WTC11 (cell line): ENCODE measurements at regions not wholly inside any gene's neighbourhood (a gene's known extent, or its start where the extent isn't known, plus 50 kb on each side); places are given as distances from the start of the nearest gene placed in this dataset.
A peak's percentile ranks its signal among the peaks of the same experiment; 100 is the strongest.
"Not testable (repeated sequence)": the region's sequence is repeated elsewhere in the genome, so short reads cannot be mapped to it uniquely, and the experiment has no call there.

ENCODE experiments used
- ATAC-seq: fragments of 200-7000 bp; cut with Tn5 transposase; 2 replicates; pipeline ENCODE4 v1.10.0; 2021; ENCODE audit warnings: mild to moderate bottlenecking, moderate library complexity
- CTCF ChIA-PET: fragments of 300-600 bp; sonication (Branson Sonifier 250); formaldehyde crosslinking; loops from one replicate; lab custom pipeline; 2021; ENCODE audit warnings: antibody characterized with exemption; lab: Charles Lee
- POLR2A ChIA-PET: fragments of 350-600 bp; sonication (Branson Sonifier 250); formaldehyde crosslinking; loops from one replicate; lab custom pipeline; 2021; ENCODE audit warnings: antibody characterized with exemption; lab: Charles Lee
- DNase-seq: peaks from one replicate; pipeline ENCODE4 v3.0.0; 2021; ENCODE audit warnings: low spot score
- H3K27ac Mint-ChIP-seq: 2 replicates; pipeline ENCODE4 v1.8.0; 2021; ENCODE audit warnings: mixed read lengths
- H3K27me3 Mint-ChIP-seq: 2 replicates; pipeline ENCODE4 v1.8.0; 2021; ENCODE audit warnings: low read depth, mild to moderate bottlenecking, moderate library complexity, mixed read lengths
- H3K36me3 Mint-ChIP-seq: 2 replicates; pipeline ENCODE4 v1.8.0; 2021; ENCODE audit warnings: mixed read lengths
- H3K4me1 Mint-ChIP-seq: 2 replicates; pipeline ENCODE4 v1.8.0; 2022; ENCODE audit warnings: mixed read lengths
- H3K4me3 Mint-ChIP-seq: 2 replicates; pipeline ENCODE4 v1.8.0; 2021; ENCODE audit warnings: mild to moderate bottlenecking, moderate library complexity, mixed read lengths
- H3K9me3 Mint-ChIP-seq: 2 replicates; pipeline ENCODE4 v1.8.0; 2021; ENCODE audit warnings: mixed read lengths
- CBFB ChIP-seq: sonication (generic); formaldehyde crosslinking; IDR thresholded peaks from 2 replicates; pipeline ENCODE4 v1.8.1; 2022; ENCODE audit warnings: mild to moderate bottlenecking, low read depth, missing genetic modification reagents
- HMGA2 ChIP-seq: fragments of 250-450 bp; sonication (Bioruptor Pico); IDR thresholded peaks from 2 replicates; pipeline ENCODE4 v1.4.0; 2021; ENCODE audit warnings: mild to moderate bottlenecking, moderate library complexity
- NR3C1 ChIP-seq: sonication (generic); formaldehyde crosslinking; conservative IDR thresholded peaks from 2 replicates; pipeline ENCODE4 v1.8.1; 2023; ENCODE audit warnings: low read depth, mild to moderate bottlenecking, missing genetic modification reagents
- SMAD3 ChIP-seq: sonication (generic); formaldehyde crosslinking; IDR thresholded peaks from 2 replicates; pipeline ENCODE4 v1.8.0; 2022; ENCODE audit warnings: missing genetic modification reagents, mild to moderate bottlenecking, borderline replicate concordance
- ZNF219 ChIP-seq: sonication (generic); formaldehyde crosslinking; IDR thresholded peaks from 2 replicates; pipeline ENCODE4 v1.8.0; 2023; ENCODE audit warnings: missing genetic modification reagents, mild to moderate bottlenecking, borderline replicate concordance
- ZNF416 ChIP-seq: fragments of 250-450 bp; sonication (Bioruptor Pico); IDR thresholded peaks from 2 replicates; pipeline ENCODE4 v1.9.0; 2021; ENCODE audit warnings: mild to moderate bottlenecking, inconsistent platforms
- TF ChIP-seq, protein P1 (sequence below): sonication (generic); formaldehyde crosslinking; conservative IDR thresholded peaks from 2 replicates; pipeline ENCODE4 v1.8.1; 2023; ENCODE audit warnings: mild to moderate bottlenecking, low read depth, missing genetic modification reagents, moderate library complexity
- TF ChIP-seq, protein P2 (sequence below): sonication (generic); formaldehyde crosslinking; IDR thresholded peaks from 2 replicates; pipeline ENCODE4 v1.8.1; 2023; ENCODE audit warnings: mild to moderate bottlenecking, missing genetic modification reagents, borderline replicate concordance
- TF ChIP-seq, protein P3 (sequence below): sonication (generic); formaldehyde crosslinking; IDR thresholded peaks from 2 replicates; pipeline ENCODE4 v1.8.0; 2023; ENCODE audit warnings: missing genetic modification reagents, mild to moderate bottlenecking, borderline replicate concordance
- TF ChIP-seq, protein P4 (sequence below): sonication (generic); formaldehyde crosslinking; IDR thresholded peaks from 2 replicates; pipeline ENCODE4 v1.8.0; 2022; ENCODE audit warnings: mild to moderate bottlenecking, missing genetic modification reagents
- TF ChIP-seq, protein P5 (sequence below): fragments of 250-450 bp; sonication (Bioruptor Pico); IDR thresholded peaks from 2 replicates; pipeline ENCODE4 v1.9.0; 2021; ENCODE audit warnings: mild to moderate bottlenecking, borderline replicate concordance

DNA sequence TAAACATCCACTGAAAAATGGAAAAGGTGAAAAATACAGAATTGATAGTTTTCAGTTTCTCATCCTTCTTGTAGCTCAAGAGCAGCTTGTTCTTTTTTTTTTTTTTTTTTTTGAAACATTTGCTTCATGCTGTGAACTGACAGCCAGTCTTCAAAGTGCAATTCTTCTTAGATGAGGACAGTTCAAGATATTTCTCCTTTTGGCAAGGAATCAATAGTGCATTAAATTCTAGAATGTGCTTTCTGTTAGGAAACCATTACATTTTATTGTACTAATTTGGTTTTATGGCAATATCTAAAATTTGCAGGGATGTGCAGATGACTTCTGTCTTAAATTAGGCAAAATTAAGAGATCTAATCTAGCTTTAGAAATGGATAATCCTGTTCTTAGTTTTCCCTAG, 969.3 kb upstream of the ACO1 start (continued):
- TF ChIP-seq, protein P1, sequence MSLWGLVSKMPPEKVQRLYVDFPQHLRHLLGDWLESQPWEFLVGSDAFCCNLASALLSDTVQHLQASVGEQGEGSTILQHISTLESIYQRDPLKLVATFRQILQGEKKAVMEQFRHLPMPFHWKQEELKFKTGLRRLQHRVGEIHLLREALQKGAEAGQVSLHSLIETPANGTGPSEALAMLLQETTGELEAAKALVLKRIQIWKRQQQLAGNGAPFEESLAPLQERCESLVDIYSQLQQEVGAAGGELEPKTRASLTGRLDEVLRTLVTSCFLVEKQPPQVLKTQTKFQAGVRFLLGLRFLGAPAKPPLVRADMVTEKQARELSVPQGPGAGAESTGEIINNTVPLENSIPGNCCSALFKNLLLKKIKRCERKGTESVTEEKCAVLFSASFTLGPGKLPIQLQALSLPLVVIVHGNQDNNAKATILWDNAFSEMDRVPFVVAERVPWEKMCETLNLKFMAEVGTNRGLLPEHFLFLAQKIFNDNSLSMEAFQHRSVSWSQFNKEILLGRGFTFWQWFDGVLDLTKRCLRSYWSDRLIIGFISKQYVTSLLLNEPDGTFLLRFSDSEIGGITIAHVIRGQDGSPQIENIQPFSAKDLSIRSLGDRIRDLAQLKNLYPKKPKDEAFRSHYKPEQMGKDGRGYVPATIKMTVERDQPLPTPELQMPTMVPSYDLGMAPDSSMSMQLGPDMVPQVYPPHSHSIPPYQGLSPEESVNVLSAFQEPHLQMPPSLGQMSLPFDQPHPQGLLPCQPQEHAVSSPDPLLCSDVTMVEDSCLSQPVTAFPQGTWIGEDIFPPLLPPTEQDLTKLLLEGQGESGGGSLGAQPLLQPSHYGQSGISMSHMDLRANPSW (CRISPR knock-in tag): no peak
- TF ChIP-seq, protein P2, sequence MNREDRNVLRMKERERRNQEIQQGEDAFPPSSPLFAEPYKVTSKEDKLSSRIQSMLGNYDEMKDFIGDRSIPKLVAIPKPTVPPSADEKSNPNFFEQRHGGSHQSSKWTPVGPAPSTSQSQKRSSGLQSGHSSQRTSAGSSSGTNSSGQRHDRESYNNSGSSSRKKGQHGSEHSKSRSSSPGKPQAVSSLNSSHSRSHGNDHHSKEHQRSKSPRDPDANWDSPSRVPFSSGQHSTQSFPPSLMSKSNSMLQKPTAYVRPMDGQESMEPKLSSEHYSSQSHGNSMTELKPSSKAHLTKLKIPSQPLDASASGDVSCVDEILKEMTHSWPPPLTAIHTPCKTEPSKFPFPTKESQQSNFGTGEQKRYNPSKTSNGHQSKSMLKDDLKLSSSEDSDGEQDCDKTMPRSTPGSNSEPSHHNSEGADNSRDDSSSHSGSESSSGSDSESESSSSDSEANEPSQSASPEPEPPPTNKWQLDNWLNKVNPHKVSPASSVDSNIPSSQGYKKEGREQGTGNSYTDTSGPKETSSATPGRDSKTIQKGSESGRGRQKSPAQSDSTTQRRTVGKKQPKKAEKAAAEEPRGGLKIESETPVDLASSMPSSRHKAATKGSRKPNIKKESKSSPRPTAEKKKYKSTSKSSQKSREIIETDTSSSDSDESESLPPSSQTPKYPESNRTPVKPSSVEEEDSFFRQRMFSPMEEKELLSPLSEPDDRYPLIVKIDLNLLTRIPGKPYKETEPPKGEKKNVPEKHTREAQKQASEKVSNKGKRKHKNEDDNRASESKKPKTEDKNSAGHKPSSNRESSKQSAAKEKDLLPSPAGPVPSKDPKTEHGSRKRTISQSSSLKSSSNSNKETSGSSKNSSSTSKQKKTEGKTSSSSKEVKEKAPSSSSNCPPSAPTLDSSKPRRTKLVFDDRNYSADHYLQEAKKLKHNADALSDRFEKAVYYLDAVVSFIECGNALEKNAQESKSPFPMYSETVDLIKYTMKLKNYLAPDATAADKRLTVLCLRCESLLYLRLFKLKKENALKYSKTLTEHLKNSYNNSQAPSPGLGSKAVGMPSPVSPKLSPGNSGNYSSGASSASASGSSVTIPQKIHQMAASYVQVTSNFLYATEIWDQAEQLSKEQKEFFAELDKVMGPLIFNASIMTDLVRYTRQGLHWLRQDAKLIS: no peak

DNA sequence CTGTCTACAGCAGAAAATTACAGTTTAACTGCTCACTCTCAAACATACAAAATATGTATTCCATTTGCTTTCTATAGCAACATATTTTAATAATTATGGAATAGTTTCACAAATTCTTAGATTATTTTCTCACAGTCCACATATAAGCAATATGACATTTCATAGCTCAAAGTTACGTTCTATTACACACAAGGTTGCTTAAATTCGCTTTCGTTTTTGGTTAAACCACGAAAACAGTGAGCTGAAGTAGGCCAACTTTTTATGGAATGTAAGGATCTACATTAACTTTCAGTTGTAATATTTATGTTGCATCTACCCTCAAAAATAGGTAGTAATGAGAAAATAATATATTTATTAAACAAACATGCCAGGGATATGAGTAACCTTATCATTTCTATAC, 966.0 kb upstream of the ACO1 start:
- DNase-seq: no peak
- TF ChIP-seq, protein P3, sequence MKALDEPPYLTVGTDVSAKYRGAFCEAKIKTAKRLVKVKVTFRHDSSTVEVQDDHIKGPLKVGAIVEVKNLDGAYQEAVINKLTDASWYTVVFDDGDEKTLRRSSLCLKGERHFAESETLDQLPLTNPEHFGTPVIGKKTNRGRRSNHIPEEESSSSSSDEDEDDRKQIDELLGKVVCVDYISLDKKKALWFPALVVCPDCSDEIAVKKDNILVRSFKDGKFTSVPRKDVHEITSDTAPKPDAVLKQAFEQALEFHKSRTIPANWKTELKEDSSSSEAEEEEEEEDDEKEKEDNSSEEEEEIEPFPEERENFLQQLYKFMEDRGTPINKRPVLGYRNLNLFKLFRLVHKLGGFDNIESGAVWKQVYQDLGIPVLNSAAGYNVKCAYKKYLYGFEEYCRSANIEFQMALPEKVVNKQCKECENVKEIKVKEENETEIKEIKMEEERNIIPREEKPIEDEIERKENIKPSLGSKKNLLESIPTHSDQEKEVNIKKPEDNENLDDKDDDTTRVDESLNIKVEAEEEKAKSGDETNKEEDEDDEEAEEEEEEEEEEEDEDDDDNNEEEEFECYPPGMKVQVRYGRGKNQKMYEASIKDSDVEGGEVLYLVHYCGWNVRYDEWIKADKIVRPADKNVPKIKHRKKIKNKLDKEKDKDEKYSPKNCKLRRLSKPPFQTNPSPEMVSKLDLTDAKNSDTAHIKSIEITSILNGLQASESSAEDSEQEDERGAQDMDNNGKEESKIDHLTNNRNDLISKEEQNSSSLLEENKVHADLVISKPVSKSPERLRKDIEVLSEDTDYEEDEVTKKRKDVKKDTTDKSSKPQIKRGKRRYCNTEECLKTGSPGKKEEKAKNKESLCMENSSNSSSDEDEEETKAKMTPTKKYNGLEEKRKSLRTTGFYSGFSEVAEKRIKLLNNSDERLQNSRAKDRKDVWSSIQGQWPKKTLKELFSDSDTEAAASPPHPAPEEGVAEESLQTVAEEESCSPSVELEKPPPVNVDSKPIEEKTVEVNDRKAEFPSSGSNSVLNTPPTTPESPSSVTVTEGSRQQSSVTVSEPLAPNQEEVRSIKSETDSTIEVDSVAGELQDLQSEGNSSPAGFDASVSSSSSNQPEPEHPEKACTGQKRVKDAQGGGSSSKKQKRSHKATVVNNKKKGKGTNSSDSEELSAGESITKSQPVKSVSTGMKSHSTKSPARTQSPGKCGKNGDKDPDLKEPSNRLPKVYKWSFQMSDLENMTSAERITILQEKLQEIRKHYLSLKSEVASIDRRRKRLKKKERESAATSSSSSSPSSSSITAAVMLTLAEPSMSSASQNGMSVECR (CRISPR knock-in tag): no peak
- no peak for TF ChIP-seq HMGA2 (CRISPR knock-in tag)
- TF ChIP-seq, all 79 proteins: peak for 0
- H3K9me3 Mint-ChIP-seq: peaks cover 15% of the 10 kb centered on the region
- H3K4me1 Mint-ChIP-seq: peaks cover 9% of the 10 kb centered on the region
- no peaks in the 10 kb centered on the region for H3K27me3 Mint-ChIP-seq
- POLR2A ChIA-PET: no interaction called here
- H3K4me3 Mint-ChIP-seq: no peak overlapping the region
- no peak for ATAC-seq
- peaks cover 13% of the 10 kb centered on the region for H3K36me3 Mint-ChIP-seq
- H3K27ac Mint-ChIP-seq: no peak overlapping the region
- CTCF ChIA-PET: no interaction called here

DNA sequence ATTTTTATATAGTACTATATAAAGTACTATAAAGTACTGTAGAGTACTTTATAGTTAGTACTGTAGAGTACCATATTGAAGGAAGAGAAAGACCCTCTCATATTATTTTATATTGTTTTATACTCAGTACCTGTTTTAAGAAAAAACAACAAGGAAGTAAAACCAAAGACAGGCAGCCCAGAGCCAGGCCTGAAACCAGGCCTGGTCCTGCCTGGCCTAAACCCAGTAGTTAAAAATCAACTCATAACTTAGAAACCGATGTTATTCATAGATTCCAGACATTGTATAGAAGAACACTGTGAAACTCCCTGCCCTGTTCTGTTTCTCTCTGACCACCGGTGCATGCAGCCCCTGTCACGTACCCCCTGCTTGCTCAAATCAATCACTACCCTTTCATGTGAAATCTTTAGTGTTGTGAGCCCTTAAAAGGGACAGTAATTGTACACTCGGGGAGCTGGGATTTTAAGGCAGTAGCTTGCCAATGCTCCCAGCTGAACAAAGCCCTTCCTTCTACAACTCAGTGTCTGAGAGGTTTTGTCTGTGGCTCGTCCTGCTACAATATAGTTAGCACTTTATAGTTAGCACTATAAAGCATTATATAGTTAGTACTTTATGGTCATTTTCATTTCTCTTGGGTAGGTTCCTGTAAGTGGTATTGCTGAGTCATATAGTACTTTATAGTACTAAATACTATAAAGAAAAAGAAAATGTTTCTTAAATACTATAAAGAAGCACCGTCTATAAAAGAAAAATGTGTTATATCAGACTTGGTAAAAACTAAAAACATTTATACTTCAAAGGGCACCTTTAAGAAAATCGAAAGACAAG, 940.6 kb upstream of the ACO1 start:
- CTCF ChIA-PET, POLR2A ChIA-PET, H3K9me3 Mint-ChIP-seq, H3K4me3 Mint-ChIP-seq, ATAC-seq, H3K36me3 Mint-ChIP-seq, DNase-seq, H3K27me3 Mint-ChIP-seq: not testable (repeated sequence)
- H3K4me1 Mint-ChIP-seq: peaks cover 24% of the 10 kb centered on the region
- 0 out of 2 replicates have a peak overlapping the region, but pooled peaks have one; percentile 70 for H3K27ac Mint-ChIP-seq

DNA sequence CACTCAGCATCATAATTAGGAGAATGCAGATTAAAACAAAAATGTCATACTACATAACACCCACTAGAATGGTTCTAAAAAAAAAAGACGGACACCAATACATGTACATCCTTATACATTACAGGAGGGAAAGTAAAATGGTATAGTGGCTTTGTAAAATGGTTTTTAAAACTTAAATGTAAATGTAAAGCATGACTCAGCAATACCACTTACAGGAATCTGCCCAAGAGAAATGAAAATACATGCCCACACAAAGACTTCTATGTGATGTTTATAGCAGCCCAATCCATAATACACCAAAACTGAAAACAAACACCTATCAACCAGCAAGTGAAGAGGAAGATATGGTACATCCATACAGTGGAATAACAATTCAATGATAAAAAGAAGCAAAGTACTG, 939.1 kb upstream of the ACO1 start:
- CTCF ChIA-PET: no interaction called here
- no peaks in the 10 kb centered on the region for H3K36me3 Mint-ChIP-seq
- no peak for DNase-seq
- peaks cover 10% of the 10 kb centered on the region for H3K4me1 Mint-ChIP-seq
- no peak overlapping the region for H3K4me3 Mint-ChIP-seq
- POLR2A ChIA-PET: no interaction called here
- H3K27ac Mint-ChIP-seq: no peak overlapping the region
- no peaks in the 10 kb centered on the region for H3K27me3 Mint-ChIP-seq
- no peaks in the 10 kb centered on the region for H3K9me3 Mint-ChIP-seq
- no peak for ATAC-seq
- TF ChIP-seq CBFB (no peak), NR3C1 (CRISPR knock-in tag) (no peak), ZNF416 (CRISPR knock-in tag) (no peak), SMAD3 (CRISPR knock-in tag) (no peak), ZNF219 (CRISPR knock-in tag) (no peak)
- TF ChIP-seq, protein P4, sequence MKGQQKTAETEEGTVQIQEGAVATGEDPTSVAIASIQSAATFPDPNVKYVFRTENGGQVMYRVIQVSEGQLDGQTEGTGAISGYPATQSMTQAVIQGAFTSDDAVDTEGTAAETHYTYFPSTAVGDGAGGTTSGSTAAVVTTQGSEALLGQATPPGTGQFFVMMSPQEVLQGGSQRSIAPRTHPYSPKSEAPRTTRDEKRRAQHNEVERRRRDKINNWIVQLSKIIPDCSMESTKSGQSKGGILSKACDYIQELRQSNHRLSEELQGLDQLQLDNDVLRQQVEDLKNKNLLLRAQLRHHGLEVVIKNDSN: no peak
- TF ChIP-seq, protein P5, sequence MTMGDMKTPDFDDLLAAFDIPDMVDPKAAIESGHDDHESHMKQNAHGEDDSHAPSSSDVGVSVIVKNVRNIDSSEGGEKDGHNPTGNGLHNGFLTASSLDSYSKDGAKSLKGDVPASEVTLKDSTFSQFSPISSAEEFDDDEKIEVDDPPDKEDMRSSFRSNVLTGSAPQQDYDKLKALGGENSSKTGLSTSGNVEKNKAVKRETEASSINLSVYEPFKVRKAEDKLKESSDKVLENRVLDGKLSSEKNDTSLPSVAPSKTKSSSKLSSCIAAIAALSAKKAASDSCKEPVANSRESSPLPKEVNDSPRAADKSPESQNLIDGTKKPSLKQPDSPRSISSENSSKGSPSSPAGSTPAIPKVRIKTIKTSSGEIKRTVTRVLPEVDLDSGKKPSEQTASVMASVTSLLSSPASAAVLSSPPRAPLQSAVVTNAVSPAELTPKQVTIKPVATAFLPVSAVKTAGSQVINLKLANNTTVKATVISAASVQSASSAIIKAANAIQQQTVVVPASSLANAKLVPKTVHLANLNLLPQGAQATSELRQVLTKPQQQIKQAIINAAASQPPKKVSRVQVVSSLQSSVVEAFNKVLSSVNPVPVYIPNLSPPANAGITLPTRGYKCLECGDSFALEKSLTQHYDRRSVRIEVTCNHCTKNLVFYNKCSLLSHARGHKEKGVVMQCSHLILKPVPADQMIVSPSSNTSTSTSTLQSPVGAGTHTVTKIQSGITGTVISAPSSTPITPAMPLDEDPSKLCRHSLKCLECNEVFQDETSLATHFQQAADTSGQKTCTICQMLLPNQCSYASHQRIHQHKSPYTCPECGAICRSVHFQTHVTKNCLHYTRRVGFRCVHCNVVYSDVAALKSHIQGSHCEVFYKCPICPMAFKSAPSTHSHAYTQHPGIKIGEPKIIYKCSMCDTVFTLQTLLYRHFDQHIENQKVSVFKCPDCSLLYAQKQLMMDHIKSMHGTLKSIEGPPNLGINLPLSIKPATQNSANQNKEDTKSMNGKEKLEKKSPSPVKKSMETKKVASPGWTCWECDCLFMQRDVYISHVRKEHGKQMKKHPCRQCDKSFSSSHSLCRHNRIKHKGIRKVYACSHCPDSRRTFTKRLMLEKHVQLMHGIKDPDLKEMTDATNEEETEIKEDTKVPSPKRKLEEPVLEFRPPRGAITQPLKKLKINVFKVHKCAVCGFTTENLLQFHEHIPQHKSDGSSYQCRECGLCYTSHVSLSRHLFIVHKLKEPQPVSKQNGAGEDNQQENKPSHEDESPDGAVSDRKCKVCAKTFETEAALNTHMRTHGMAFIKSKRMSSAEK (CRISPR knock-in tag): no peak
